HG03575 (cell line): ENCODE measurements at regions not wholly inside any gene's neighbourhood (a gene's known extent, or its start where the extent isn't known, plus 50 kb on each side); places are given as distances from the start of the nearest gene placed in this dataset.

Experiments used
- ATAC-seq: cut with Tn5 transposase; IDR thresholded peaks from one replicate; pipeline ENCODE4 v1.9.1; 2021; ENCODE audit not compliant: unreplicated experiment, insufficient number of reproducible peaks, low FRiP score; ENCODE audit errors: extremely low read depth

DNA sequence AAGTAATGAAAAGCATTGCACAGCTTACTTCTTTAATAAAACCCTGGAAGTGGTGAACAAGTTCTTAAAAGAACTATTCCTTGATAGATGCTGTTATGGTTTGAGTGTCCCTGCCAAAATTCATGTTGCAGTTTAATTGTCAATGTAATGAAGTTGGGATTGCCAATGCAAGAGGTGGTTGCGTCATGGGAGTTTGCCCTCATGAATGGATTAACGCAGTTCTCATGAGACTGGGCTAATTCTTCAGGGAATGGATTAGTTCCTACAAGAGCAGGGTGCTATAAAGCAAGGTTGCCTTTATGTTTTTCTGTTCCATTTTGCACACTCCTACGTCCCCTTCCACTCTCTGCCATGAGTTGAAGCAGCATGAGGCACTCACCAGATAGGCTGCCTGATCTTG lies 446.7 kb upstream of the B3GALT2 start:
- no peak for ATAC-seq

DNA sequence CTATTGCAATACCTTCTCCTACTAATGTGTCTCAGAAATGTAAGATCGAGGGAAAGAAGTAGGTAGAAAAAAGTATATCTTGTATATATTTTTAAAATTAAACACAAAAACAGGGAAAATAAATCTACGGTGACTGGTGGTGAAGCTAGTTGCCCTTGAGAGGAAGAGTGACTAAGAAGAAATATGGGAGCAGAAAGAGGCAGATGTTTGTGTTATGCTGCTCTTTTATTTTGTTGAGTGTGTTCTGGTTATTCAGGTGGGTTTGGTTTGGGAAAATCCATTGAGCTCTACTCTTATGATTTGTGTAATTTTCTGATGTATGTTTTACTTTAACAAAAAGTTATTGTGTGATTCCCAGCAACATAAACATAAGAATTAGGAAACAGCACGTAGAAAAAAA lies 444.9 kb upstream of the B3GALT2 start:
- no peak for ATAC-seq

DNA sequence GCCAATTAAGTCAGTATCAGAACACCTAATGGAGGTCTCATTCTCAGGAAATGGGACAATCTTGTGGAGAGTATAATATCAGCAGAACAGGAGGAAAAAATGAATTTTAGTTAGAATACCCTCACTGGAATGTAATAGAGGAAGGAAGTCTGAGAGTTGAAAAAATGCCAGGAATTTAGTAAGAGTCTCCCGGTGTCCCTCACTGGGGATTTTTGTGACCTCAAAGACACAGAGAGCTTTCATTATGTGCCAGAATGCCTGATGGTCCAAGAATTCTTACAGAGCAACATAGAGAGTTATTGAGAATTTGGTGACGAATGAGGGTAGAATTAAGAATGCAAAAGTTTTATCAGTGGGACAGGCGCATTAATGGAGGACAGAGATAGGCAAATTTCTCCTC lies 443.5 kb upstream of the B3GALT2 start:
- ATAC-seq, result no peak

DNA sequence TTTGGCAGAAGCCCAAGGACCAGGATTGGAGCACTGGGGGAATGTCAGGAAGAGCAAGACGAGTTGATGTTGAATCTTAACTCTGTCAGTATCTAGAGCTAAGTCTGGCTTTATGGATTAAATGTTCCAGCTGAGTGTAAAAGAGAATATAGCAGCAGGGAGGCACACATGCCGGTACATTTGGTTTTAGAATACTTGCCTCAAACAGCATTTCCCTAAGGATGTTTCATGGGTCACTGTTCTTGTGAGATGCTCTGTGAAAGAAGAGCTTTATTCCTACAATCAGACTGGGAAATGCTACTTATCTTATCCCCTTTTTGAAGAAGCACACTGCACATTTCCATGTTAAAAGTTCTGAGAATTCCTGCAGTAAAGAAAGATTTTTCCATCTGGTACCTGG lies 440.3 kb upstream of the B3GALT2 start:
- no peak for ATAC-seq

DNA sequence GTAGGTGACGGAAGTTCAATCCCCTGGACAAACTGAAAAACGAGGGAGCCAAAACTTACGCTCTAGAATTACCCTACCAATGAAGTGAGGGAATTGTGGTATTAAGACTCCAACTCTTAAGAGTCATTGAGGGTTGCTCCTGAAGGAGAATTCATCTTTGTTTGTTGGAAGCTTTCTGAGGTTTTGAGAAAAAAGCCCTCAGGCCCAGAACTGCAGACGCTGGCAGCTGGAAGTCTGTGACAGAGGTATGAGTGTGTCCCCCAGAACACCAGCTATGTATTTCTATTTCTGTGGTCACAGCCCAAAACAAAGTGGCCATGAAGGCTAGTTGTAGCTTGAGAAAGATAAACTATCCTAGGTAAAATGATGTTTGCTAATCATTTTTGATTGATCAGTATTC lies 438.8 kb upstream of the B3GALT2 start:
- no peak for ATAC-seq

DNA sequence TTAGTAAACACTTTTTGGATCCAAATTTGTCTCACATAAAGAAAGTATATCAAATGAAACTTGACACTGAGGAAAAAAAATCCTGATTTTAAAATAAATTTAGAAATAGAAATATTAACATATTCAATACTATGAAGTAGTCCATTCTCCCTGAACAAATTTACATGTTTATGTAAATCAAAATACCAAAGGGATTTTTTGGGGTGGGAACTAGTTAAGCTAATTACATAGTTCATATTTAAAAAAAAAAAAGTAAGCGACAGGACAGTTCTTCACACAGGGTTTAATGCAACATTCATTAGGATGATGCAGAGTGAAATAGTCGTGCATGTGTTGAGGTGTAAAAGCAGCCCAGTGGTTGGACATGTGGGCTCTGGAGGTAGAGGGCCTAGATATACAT lies 433.5 kb upstream of the B3GALT2 start:
- ATAC-seq, result no peak

DNA sequence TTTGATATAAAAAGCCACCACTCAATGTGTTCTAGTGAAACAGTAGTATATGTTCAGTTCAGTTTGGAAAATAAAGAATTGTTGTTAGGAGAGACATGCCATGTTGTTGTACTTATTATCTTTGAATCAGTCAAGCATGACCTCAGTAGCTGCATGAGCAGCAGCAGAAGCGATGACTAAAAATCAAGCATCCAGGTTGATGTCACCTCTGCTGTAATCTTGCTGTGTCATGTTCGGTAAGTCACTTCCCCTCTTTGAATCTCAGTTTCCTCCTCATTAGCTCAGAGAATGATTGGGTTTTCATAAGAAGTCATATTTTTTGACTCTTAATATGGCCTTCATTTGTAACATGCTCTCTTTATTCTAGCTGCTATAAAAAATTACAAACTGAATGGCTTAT lies 428.4 kb upstream of the B3GALT2 start:
- ATAC-seq, result no peak

DNA sequence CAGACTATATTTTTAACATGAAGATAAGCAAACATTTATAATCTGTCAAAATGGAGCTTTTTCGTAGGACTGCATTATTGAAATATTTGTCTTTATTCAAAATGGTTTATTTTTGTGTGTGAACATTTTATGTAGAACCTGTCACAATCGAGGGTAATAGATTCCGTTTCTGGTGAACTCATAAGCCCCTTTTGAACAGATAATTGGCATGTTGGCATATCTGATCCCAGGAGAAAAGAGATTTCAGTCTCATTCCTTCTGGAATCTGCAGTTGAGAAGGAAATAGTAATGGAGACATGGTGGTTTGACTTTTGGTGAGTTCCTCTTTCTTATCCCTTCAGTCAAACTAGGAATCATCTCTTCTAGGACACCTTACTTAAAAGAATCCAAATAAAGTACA lies 427.9 kb upstream of the B3GALT2 start:
- no peak for ATAC-seq

DNA sequence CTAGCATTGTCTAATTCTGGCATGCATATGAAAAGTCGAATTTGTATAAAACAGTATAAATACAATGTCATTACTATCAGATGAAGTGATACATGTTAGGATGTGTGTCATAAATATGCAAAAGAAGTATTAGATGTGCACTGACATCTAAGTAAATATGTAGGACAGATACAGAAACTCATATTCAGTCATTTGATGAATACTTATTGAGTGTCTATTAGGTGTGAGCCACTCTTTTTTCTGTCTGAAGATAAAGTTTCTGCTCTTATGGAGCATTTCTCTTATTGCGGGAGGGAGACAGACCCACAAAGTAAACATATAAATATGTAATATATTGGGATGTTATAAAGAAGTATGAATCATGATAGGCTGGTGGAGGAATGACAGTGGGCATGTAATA lies 426.6 kb upstream of the B3GALT2 start:
- ATAC-seq, result no peak

DNA sequence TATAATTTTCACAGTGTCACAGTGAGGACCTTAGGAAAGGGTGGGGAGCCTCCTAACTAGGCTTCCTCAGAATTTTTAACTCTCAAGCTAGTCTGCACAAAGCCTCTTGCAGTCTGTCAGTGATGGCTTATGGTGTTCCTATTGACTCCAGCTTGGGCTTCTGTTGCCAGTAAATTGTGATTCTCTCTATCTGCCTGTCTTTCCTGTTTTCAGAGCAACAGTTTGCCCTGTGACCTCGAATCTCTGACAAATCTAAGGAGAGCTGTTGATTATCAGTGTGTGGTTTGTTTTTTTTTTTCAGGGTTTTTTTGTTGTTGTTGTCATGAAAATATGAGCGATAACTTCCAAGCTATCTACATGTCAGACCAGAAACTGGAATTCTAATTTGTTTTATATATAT lies 423.2 kb upstream of the B3GALT2 start:
- no peak for ATAC-seq

DNA sequence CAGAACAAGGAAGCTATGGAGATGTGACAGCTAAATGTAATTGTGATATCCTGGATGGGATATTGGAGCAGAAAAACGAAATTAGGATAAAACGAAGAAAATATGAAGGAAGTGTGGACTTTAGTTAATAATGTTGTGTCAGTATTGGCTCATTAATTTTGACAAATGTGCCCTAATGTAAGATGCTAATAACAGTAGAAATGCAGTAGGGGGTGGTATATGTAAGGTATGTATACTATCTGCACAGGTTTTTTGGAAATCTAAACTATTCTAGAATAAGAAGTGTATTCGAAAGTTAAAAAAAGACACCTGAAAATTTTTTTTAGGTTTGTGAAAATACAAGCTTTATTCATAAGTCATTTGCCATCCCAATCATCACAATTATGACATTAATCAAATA lies 421.4 kb upstream of the B3GALT2 start:
- ATAC-seq, result no peak

DNA sequence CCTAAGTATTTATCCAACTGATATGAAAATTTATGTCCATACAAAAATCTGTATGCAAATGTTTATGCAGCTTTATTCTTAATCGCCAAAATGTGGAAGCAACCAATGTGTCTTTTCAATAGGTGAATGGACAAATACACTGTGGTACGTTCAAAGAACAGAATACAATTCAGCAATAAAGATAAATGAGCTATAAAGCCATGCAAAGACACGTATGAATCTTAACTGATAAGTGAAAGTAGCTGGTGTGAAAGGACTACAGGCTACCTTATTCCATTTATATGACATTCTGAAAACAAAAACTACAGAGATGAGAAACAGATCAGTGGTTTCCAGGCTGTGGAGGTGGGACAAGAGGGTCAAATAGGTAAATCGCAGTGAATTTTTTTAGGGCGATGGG lies 419.6 kb upstream of the B3GALT2 start:
- ATAC-seq, result no peak

DNA sequence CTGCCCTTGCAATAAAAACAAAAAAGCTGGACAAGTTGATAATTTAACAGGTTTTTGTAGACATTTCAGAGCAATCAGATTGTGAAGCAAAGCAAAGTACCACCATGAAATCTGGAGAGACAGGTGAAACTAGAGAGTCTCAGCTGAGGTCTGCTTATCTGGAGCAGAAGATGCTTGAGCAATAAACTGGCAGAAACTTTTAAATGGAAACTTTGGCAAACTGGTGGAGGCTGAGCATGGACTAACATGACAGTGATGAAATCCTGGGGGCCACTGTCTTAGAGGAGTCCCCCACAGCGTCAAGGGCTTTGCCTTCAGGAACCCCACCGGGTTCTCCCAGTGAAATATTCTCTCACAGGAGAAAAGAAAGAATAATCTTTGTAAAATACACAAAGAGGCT lies 416.3 kb upstream of the B3GALT2 start:
- ATAC-seq, result no peak

DNA sequence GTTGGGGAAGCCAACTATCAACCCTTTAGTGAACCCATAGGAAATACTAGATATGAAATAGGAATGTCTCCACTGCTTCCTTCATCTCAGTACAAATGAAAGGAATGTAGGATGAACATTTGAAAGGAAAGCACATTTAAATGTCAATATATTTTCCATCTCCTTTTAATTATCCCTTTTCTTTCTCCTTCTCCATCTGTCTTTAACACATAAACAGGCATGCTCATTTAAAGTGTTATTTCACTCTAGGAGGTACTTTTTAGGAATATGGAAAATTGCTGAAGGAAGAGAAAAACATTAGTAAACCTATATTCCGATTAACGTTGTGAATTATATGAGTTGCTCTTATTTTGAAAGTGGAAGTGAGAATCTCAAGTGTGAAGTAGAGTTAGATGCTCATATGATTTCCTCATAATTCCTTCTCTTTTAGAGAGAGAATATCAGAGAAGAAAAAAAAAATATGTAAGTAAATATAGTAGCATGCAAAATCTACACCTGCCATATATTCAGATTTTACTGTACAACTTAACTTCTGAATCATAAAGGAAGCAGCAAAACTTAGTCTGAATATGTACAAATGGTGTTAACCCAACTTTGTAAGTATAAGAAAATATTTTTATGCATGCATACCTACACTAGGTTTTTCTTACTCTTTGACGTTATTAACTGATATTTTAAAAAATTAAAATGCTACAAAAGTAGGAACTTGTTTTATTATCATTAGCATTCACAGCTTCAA lies 406.9 kb upstream of the B3GALT2 start:
- no peak for ATAC-seq

DNA sequence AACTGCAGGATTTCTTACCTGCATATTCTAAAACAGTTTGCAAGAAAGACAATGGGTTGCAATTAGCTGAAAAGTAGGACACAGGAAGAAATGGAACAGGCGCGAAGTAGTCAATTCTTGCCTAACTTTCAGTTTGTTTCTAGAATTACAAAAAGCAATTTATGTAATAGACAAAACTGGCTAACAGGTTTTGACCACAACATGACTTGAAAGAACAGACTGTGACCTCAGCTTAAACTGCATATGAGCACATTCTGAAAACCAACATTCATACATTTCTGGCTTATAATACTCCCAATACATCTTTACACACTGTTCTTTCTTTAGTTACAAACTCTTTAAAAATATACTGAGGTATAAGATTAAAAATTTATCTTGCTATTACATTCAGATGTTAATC lies 405.9 kb upstream of the B3GALT2 start:
- ATAC-seq, result no peak

DNA sequence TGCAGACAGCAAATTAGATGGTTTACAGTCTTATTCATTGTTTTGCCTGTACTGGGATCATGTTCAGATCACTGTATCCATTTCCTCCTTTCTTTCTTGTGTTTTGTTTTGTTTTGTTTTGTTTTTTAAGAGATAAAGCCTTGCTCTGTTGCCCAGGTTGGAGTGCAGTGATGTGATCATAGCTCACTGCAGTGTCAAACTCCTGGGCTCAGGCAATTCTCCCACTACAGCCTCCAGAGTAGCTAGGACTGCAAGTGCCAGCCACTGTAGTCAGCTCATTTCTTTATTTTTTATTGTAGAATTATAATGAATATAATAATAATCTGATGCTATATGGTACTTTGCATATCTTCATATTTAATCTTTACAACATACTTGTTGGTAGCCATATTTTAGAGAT lies 403.7 kb upstream of the B3GALT2 start:
- ATAC-seq, result no peak

DNA sequence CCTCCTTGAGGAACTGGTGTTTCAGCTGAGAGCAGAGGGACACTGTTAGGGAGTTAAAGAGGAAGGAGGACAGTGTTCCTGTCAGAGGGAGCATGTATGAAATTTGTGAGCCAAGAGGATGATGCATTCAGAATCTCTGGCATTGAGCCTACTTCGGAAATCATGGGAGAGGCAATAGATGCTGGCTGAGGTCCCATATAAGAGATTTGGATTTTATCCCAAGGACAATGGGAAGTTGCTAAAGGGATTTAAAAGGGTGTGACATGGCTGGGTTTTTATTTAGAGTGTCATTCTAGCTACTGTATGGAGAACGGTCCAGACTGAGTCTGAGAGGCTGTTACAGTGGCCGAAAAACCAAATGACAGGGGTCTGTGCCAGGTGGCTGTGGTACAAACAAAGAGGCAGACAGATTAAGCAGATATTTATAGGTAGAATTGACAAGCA lies 403.2 kb upstream of the B3GALT2 start:
- ATAC-seq, result no peak

DNA sequence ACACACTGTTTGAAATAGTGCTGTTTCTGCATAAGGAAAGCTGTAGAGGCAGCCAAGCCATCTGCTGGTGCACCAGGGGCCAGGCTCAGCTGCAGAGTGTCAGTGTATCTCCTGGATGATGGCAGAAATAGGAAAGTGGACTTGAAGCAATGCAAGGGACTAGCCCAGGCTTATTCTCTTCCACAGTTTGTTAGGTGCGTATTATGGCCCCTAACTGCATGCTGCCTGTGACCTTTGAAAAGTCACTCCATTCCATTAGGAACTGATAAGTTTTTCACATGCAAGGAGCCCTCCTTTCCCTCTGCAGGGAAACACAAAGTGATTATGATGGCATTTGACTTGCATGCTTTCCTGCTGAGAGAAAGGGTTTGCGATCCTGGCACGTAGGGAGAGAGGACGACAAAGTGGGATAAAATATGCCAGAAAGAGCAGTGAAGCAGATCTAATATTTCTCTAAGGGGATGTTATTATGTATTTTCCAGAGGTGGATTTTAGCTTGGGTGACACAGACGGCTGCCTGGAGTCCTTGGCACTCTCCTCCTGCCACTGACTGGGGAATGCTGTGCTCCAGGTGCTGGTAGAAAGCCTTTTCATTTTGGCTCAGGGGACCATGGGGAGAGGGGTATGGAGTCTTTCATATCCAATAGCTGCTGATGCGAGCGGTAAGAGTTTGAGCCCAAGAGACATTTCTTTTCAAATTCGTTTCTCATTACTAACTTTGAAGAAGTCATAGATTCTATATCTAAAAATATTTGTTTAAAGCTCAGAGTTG lies 402.1 kb upstream of the B3GALT2 start:
- ATAC-seq, result no peak

DNA sequence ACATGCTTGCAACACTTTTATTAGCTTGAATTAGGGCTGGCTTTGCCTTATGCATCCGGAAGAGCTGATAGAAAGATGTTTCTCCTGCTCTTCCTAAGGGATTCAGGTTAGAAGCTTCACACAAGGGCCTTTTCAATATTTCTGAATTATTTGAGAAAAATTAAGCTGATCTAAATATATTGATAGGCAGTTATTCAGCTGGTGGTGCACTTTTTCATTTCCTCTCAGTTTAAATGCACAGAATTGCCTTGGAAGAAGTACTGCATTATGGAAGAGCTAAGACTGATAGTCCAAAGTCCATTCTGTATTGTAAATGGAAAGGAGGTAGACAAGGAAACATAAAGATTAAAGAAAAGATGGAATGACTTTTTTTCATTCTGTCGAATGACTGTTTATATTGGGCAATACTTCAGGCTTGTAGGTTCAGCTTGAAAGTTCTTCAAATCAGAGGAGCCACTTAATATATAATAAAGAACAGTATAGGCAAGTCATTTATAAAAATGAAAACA lies 398.4 kb upstream of the B3GALT2 start:
- ATAC-seq, result no peak

DNA sequence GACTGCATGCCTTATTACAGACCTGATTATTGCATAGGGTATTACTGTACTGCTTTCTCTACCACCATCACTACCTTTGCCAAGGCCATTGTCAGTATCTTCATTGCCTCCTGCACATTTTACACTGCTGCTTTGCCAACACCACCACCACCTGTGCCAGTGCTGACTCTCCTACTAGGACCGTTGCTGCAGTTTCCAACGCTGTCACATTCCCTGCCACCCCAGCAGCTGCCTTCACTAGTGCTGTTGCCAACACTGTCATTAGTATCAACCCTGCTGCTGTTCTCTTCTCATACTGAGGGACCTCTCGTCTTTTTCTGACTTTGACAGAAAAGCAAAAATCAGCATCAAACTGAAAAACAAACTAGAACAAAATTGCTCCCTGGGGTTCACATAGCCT lies 394.9 kb upstream of the B3GALT2 start:
- ATAC-seq, result no peak
